Muscle of back (tissue), 3 donors: ENCODE measurements at regions not wholly inside any gene's neighbourhood (a gene's known extent, or its start where the extent isn't known, plus 50 kb on each side); places are given as distances from the start of the nearest gene placed in this dataset.

ENCODE experiments used
- DNase-seq, 3 donors: peaks; one replicate each; pipeline versions ENCODE4 v3.0.0 to v3.0.0-alpha.2; 2013

- DNase-seq: no peak
These were observed 137.9 kb upstream of the COL8A1 start for GRCh38 chr3:99500485-99500884.

DNA sequence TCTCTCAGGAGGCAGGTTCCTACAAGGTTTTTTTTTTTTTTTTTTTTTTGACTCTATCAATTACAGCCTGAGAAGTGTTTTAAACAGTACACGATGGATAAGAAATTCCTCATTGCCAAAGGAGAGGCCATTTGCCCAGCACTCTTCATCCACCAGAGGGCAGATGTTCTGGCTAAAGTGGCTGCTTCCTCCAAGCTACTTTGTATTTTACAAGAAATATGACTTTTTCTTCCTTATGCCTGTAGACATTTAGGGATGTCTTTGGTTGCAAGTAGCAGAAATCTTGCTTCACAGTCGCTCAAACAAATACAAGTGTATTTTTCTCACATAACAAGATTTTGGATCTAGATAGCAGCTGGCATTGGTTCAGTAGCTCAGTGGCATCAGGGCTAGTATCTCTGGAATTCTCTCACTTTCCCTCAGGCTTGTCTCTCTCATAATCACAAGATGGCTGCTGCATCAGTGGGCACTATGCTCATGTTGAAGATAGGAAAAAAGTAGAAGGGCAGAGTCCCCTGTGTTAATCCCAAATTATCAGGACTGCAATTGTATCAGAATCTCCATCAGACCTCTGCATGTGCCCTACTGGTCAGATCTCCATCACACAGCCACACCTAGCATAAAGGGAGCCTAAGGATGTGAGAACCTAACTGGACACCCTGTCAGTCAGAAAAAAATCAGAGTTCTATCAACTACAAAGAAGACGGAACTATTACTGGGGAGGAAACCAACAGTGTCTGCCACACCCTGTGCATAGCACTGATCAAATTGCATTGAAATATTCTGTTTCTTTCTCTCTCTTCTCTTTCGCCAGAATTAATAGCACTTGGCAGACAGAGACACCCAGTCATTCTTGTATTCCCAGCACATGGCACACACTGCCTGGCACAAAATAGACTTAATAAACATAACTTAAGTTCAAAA lies 138.9 kb upstream of the COL8A1 start:
- peak in 2 of 3 donors; percentile 25 to 38 for DNase-seq

DNA sequence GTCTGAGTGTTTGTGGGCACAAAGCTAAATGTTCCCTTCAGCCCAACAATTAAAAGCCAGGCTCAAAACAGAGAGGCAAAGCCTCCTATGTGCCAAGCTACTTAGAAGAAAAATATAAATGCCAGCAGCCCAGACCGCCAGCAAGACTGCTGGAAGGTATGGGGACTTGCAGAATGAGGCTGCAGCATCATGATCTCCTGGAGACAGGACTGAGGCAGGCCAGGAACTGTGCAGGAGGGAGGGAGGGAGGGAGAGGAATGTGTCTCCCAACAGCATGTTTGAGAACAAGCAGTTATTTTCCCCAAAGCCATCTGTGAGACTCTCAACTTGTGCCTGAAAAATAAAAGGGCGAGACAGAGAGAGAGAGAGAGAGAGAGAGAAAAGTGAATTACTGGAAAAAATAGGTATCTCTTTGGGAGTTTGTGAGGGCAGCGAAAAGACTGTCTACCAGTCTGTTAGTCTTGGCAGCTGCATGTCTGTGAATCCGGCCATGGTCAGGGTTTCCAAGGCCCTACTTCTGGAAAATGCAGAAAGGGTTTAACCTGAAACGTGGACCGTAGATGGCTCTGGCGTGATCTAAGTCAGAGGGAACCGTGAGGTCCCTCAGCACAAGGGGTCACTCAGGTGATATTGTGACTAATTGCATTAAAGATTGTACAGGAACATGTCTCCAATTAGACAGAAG lies 139.7 kb upstream of the COL8A1 start:
- DNase-seq: no peak

- DNase-seq: no peak
These were observed 150.5 kb upstream of the COL8A1 start for GRCh38 chr3:99487894-99488293.

DNA sequence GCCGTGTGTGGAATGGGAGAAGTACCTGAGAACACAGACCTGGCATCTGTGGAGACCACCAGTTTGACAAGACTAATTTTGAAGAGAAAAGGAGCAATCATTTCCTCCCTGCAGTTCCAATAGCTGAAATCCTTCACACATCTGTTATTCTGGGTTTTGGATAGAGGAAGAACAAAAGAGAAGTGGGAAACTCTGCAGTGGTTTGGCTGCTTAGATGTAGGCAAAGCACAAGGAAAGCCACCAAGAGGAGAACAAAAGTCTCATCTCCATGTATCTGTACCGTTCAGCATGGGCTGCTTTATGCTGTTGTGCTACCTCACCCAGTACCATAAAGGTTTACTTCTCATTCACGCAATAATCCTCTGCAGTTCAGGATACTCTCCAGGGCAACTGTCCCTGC lies 153.1 kb upstream of the COL8A1 start:
- no peak for DNase-seq

GRCh38 chr3:99484871-99485270 lies 153.5 kb upstream of the COL8A1 start:
- DNase-seq: peak in 1 of 3 donors; percentile 48

DNA sequence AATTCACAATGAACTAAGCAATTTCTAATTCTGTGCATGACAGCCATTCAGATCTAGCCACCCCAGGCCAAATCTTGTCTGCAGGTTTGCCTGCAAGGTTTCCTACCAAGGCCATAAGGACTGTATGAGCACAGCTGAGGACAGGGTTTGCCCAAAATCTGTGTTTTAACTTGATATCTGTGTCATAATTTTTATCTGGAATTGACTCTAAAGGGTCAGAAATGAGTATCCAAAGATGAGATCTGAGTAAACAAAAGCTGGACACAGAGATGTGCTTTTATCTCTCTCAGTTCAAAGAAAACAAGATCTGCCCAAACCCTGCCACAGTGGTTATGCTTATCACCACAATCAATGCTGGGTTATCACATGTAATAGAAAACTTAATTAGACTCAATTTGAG lies 154.6 kb upstream of the COL8A1 start:
- DNase-seq: no peak

DNA sequence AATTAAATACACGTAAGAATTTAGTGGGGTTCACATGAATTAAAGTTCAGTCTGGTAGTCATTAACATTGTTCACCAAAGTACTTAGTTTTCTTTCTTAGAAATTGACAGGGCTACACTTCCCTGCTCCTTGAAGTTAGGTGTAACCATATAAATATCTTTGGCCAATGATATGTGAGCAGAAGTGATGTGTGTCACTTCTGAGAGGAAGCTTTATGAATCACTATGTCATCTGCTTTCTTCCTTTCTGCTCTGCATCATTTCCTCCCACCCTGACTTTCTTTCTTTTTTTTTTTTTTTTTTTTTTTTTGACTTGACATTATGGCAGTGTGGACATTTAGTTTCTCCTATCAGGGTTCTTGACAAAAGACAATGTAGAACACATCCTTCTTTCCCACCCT lies 156.2 kb upstream of the COL8A1 start:
- DNase-seq: no peak

DNA sequence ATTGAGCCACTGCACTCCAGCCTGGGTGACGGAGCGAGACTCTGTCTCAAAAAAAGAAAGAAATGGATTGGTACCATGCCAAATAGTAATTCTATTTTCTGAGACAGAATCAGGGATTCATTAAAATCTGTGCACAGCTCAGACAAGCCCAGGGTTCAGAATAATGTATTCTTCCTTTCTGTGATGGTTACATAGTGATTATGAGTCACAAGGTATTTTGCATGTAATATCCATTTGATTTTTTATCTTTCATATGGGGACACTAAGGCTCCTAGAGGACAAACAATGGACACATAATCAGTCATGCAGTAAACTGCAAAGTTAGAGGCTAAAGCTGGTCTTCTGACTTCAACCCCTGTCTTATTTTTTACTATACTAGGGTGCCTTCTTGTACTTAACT lies 156.8 kb upstream of the COL8A1 start:
- DNase-seq: no peak

GRCh38 chr3:99479768-99480167 lies 158.6 kb upstream of the COL8A1 start:
- no peak for DNase-seq

DNA sequence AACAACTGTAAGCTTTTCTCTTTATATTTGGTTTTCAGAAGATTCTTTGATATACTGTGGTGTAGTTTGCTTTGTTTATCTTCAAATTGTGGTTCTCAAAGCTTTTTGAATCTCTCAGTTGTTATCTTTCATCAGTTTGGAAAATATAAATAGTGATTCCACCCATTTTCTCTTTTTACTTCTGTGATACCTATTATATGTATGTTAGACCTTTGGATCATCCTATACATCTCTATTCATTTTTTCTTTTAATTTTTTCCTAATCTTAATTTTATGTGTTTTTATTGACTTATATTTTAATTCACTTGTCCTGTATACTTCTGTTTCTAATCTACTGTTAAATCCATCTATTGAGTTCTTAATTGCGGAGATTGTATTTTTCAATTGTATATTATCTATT lies 160.7 kb upstream of the COL8A1 start:
- DNase-seq: no peak

GRCh38 chr3:99475229-99475628 lies 163.2 kb upstream of the COL8A1 start:
- DNase-seq: no peak

DNA sequence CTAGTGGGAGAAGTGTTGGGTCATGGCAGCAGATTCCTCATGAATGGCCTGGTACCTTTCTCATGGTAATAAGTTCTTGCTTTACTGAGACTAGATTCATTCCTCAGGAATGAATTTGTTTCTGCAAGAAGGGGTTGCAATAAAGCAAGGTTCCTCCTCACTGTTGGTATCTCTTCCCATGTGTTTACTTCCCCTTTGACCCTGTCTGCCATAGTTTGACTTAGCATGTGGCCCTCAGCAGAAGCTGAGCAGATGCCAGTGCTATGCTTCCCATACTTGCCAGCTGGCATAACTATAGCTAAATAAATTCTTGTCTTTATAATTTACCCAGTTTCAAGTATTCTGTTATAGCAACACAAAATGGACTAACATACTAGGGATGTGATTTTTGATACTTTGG lies 163.6 kb upstream of the COL8A1 start:
- no peak for DNase-seq

DNA sequence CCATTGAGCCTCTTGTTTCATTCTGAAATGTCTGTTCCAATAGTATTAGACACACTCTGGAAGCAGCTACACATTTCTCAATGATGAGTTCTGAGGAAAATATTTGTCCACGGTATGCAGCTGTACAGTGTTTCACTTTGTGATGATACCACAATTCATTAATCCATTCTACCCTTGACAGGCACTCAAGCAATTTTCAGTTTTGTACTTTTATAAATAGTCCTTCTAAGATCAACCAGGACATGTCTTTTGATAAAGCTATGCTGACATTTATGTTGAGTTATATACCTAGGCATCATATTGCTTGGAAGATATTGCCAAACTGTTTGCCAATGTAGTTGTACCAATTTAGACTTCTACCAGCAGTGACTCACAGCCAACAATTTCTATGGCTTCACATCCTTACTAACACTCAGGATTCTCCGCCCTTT lies 165.1 kb upstream of the COL8A1 start:
- peak in 1 of 3 donors; percentile 61 for DNase-seq

DNA sequence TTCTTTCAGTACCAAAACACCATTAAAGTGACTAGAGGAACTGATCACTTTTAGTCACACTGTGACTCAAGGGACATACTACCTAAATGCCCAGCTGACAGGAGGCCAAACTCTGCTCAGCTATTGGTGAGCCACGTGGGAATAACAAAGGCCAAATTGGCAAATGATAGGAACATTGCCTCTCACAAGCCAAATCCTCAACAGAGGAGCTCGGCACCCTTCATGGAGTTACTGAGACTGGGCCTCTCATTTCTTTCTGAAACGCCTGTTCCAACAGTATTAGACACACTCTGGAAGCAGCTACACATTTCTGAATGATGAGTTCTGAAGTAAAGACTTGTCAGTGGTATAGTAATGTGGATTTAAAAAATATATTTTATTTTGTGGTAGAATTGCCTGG lies 166.0 kb upstream of the COL8A1 start:
- DNase-seq: peak in 1 of 3 donors; percentile 15

GRCh38 chr3:99471353-99472323 lies 166.8 kb upstream of the COL8A1 start:
- DNase-seq: no peak

GRCh38 chr3:99470841-99471240 lies 167.6 kb upstream of the COL8A1 start:
- DNase-seq: no peak

- no peak for DNase-seq
These were observed 169.5 kb upstream of the COL8A1 start for GRCh38 chr3:99468918-99469317.

GRCh38 chr3:99467420-99467819 lies 171.0 kb upstream of the COL8A1 start:
- no peak for DNase-seq

GRCh38 chr3:99466331-99466730 lies 172.1 kb upstream of the COL8A1 start:
- DNase-seq: no peak

DNA sequence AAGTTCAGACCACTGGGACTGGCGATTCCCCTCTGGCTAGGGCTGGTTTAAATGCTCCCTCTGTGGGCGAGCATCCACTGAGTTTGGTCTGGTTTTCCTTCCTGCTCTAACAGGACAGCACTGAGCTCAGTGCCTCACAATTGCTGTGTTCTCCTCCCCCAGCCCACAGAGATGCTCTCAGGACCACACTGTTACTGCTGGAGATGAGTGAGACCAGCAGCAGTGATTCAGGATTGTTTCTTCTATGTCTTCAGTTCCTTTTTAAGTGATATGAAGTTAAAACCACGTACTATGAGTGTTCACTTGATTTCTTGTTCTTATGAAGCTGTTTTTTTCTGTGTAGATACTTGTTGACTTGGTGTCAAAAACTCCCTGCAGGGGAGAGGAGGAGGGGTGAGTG lies 180.4 kb upstream of the COL8A1 start:
- DNase-seq: no peak

DNA sequence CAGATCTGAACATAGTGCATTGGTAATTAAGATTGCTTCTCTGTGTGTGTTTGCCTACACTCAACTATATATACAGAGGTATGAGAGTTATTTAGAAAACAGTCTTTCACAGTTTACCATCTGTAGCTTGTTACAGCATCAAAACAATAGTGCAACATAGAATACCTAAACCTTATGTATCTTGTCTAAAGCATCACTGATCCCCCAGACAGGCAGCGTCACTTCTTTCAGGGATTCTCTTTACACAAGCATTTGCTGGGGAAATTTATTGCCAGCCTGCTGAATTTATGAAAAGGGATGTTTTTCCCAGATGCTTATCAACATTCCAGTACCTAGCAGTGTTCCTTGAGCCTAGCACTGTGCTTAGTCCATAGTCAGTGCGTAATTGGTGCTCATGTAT lies 195.8 kb upstream of the COL8A1 start:
- no peak for DNase-seq
